K562 (cell line): ENCODE measurements at regions not wholly inside any gene's neighbourhood (a gene's known extent, or its start where the extent isn't known, plus 50 kb on each side); places are given as distances from the start of the nearest gene placed in this dataset.
"Not testable (repeated sequence)": the region's sequence is repeated elsewhere in the genome, so short reads cannot be mapped to it uniquely, and the experiment has no call there.

Experiments
- CHD2 ChIP-seq: IDR thresholded peaks from 2 replicates; pipeline ENCODE4 v1.6.1; 2011; ENCODE audit warnings: low read depth, low read length
- CTCF ChIP-seq, 3 experiments: IDR thresholded peaks in 2 of 3; conservative IDR thresholded peaks in 1 of 3; 2 replicates each; pipeline ENCODE4 v1.5.1; 2011 to 2012; ENCODE audit warnings: low read length in 3 of 3, mild to moderate bottlenecking in 3 of 3, control low read depth in 2 of 3, improper control_type of control experiment in 1 of 3, inconsistent platforms in 1 of 3, low read depth in 1 of 3, mixed read lengths in 1 of 3, moderate library complexity in 1 of 3; ENCODE audit not compliant: insufficient read depth in 2 of 3
- RFX5 ChIP-seq: IDR thresholded peaks from 2 replicates; pipeline ENCODE4 v1.6.1; 2011; ENCODE audit warnings: low read depth, mild to moderate bottlenecking, improper control_type of control experiment, low read length
- SMC3 ChIP-seq: conservative IDR thresholded peaks from 2 replicates; pipeline ENCODE4 v1.6.1; 2011; ENCODE audit warnings: low read depth, low read length, improper control_type of control experiment; ENCODE audit not compliant: insufficient read depth
- SUPT5H ChIP-seq: fragments of 450-650 bp; IDR thresholded peaks from 2 replicates; pipeline ENCODE4 v1.6.1; 2016
- TRIM28 ChIP-seq: fragments of 450-650 bp; IDR thresholded peaks from 2 replicates; pipeline ENCODE4 v1.6.1; 2017

GRCh38 chr14:105626651-105627050 lies 100.3 kb downstream of the TMEM121 start:
- not testable (repeated sequence) for TF ChIP-seq CHD2; TRIM28; RFX5; SMC3; SUPT5H; CTCF (IDR thresholded peaks at IDR 0.05 in 2 of 3, conservative IDR thresholded peaks at IDR 0.05 in 1 of 3; ENCODE audit: insufficient read depth in 2 of 3, low read depth in 1 of 3, low read length in 3 of 3)
